ENCODE measurements at regions not wholly inside any gene's neighbourhood (a gene's known extent, or its start where the extent isn't known, plus 50 kb on each side); places are given as distances from the start of the nearest gene placed in this dataset.
A peak's percentile ranks its signal among the peaks of the same experiment; 100 is the strongest.

DNA sequence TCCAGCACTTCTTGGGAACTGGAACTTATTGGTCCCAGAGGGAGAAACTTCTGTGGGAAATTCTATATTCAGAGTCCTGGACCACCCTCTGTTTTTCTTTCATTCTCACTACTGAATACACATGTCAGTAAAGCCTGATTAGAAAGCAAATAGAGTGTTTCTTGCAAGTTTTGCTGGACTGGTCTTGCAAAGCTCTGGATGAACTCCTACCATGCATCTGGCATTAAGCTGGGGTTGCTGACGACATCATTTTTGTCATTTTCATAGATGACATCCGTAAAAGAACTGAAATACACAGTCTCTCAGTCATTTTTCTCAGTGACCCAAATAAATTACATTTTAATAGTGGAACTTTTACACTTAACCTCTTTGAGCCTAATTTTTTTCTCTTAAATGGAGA lies 283.2 kb downstream of the DMAC1 start:
- H3K4me3 ChIP-seq (ENCODE audit: control insufficient read depth, low read depth, low read length) = no peak overlapping the region
- TF ChIP-seq, protein P1, sequence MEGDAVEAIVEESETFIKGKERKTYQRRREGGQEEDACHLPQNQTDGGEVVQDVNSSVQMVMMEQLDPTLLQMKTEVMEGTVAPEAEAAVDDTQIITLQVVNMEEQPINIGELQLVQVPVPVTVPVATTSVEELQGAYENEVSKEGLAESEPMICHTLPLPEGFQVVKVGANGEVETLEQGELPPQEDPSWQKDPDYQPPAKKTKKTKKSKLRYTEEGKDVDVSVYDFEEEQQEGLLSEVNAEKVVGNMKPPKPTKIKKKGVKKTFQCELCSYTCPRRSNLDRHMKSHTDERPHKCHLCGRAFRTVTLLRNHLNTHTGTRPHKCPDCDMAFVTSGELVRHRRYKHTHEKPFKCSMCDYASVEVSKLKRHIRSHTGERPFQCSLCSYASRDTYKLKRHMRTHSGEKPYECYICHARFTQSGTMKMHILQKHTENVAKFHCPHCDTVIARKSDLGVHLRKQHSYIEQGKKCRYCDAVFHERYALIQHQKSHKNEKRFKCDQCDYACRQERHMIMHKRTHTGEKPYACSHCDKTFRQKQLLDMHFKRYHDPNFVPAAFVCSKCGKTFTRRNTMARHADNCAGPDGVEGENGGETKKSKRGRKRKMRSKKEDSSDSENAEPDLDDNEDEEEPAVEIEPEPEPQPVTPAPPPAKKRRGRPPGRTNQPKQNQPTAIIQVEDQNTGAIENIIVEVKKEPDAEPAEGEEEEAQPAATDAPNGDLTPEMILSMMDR (IDR thresholded peaks at IDR 0.05; ENCODE audit: control insufficient read depth, insufficient read depth, low read depth, low read length, missing control alignments) = no peak
- DNase-seq (ENCODE audit: low read depth) = no peak

DNA sequence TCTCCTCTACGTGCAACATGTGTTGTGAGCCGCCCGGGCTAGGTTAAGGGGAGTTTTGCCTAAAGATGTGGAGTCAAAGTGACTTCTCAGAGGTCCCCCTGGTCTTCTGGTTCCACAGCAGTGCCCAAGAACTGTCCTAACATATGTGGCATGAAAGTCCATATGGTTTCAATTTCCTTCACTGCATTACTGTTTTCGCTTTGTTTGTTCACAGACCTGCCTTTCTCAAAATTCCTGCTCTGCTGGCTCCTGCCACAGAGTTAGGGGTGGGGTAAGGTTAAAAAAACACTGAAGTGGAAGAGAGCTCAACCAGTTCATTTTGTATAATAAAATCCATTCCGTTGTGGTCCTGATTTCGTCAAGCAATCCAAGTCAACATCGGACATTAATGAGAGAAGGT lies 289.4 kb downstream of the DMAC1 start:
- no peak overlapping the region for H3K4me3 ChIP-seq (ENCODE audit: control insufficient read depth, low read depth, low read length)
- no peak for DNase-seq (ENCODE audit: low read depth)
- TF ChIP-seq, protein P1 (IDR thresholded peaks at IDR 0.05; ENCODE audit: control insufficient read depth, insufficient read depth, low read depth, low read length, missing control alignments) = no peak

DNA sequence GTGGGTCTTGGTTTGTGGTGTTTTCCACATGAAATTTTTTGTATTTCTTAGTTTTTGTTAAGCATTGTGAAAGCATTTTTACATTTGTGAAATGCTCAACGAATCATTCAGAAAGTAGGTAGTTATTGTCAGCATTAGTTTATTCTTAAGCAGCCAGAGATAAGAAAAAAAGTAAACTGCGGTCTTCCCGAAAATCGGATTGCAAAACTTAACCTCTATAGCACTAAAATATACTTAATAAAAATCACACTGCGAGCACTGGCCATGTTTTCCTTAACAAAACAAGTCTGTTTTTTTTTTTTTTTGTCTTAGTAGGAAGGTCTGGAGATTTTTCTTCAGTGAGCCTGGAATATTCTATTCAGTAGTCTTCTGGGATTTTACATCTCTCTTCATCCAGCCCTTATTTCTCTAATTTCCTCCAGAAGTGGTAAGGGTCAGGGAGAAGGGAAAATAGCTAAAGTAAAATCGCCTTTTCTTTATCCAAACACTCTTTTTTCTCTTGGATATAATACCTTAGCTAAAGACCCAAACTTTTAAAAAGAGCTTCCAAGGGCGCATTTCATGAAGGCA lies 289.9 kb downstream of the DMAC1 start:
- peak; percentile 11 for DNase-seq (ENCODE audit: low read depth)
- no peak overlapping the region for H3K4me3 ChIP-seq (ENCODE audit: control insufficient read depth, low read depth, low read length)
- TF ChIP-seq, protein P1 (IDR thresholded peaks at IDR 0.05; ENCODE audit: control insufficient read depth, insufficient read depth, low read depth, low read length, missing control alignments) = no peak

GRCh38 chr9:7508516-7508915 lies 291.1 kb downstream of the DMAC1 start:
- TF ChIP-seq, protein P1 (IDR thresholded peaks at IDR 0.05; ENCODE audit: control insufficient read depth, insufficient read depth, low read depth, low read length, missing control alignments) = no peak
- H3K4me3 ChIP-seq (ENCODE audit: control insufficient read depth, low read depth, low read length) = no peak overlapping the region
- no peak for DNase-seq (ENCODE audit: low read depth)

DNA sequence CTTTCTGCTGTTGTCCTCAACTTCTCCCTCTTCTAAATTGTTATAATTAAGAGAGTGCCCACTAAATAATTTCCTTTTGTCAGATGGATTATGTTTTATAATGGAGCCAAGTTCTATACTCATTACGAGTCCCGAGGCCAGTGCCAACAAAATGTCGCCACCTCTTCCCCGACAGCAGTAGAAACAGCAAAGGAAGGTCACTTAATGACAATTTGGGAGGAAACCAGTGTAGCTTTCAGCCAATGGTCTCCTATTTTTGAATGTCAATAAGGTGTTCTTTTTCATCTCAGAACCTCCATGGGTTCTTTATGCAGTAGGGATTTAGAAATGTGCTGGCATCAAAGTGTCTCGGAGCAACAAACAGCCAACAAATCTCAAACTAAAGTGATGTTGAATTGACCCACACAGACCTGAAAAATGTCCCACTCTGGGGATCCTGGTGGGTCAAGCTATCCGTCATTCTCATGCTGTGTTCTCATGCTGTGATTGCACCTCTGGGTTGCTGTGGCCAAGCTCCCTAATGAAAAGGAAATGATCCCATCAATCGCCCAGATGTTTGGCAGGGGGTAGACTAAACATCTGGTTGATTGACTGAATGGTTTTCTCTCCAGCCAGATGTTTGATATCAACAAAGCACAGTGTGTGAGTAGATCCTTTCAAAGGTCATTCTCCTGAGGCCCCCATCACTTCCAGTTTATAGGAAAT lies 291.9 kb downstream of the DMAC1 start:
- TF ChIP-seq, protein P1 (IDR thresholded peaks at IDR 0.05; ENCODE audit: control insufficient read depth, insufficient read depth, low read depth, low read length, missing control alignments) = no peak
- no peak for DNase-seq (ENCODE audit: low read depth)
- no peak overlapping the region for H3K4me3 ChIP-seq (ENCODE audit: control insufficient read depth, low read depth, low read length)

GRCh38 chr9:7507026-7507425 lies 292.6 kb downstream of the DMAC1 start:
- TF ChIP-seq, protein P1 (IDR thresholded peaks at IDR 0.05; ENCODE audit: control insufficient read depth, insufficient read depth, low read depth, low read length, missing control alignments) = no peak
- no peak for DNase-seq (ENCODE audit: low read depth)
- H3K4me3 ChIP-seq (ENCODE audit: control insufficient read depth, low read depth, low read length) = no peak overlapping the region
